ENCODE measurements at regions not wholly inside any gene's neighbourhood (a gene's known extent, or its start where the extent isn't known, plus 50 kb on each side); places are given as distances from the start of the nearest gene placed in this dataset.
"Not testable (repeated sequence)": the region's sequence is repeated elsewhere in the genome, so short reads cannot be mapped to it uniquely, and the experiment has no call there.

- not testable (repeated sequence) for DNase-seq (ENCODE audit: low spot score)
Measured at GRCh38 chr12:8282181-8282580, 54.8 kb upstream of the FAM90A1 start.

GRCh38 chr12:8285681-8286080, 58.3 kb upstream of the FAM90A1 start:
- DNase-seq (ENCODE audit: low spot score): not testable (repeated sequence)

GRCh38 chr12:8291764-8292163, 64.3 kb upstream of the FAM90A1 start:
- DNase-seq (ENCODE audit: low spot score): not testable (repeated sequence)

- not testable (repeated sequence) for DNase-seq (ENCODE audit: low spot score)
Measured at GRCh38 chr12:8294662-8295061, 67.2 kb upstream of the FAM90A1 start.

DNA sequence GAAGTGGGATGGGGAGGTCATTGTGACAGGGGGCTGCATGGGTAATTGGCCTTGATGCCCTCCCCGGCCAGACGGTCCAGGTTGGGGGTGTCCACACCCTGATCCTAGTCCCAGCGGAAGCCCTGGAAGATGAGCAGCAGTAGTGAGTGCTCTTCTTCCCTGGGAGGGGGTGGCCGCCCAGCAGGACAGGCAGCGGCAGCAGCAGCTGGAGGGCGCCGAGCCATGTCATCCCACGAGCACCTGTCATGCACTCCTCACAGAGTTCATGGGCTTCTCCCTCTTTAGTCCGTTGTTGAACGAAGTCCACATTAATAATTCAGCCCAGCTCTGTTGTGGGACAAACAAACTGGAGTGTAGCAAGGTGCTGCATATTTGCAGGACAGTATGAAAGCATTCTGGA, 81.2 kb upstream of the FAM90A1 start:
- DNase-seq (ENCODE audit: low spot score): not testable (repeated sequence)

DNA sequence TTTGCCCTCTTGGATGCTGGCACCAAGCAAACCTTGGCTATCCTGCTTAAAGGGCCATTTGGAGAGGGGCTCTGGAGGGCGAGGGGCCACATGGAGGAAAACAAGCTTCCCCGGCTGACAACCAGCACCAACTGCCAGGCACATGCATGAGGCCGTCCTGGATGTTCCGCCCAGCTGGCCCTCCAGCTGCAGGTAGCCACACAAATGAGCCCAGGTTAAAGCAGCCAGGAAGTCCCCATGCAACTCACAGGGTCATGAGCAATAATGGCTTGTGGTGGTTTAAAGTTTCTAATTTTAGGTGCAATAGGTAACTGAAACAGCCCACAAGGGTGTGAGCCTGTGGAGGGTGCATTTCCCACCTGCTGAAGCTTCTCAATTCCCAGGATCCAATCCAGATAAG, 88.6 kb upstream of the FAM90A1 start:
- DNase-seq (ENCODE audit: low spot score): not testable (repeated sequence)

DNA sequence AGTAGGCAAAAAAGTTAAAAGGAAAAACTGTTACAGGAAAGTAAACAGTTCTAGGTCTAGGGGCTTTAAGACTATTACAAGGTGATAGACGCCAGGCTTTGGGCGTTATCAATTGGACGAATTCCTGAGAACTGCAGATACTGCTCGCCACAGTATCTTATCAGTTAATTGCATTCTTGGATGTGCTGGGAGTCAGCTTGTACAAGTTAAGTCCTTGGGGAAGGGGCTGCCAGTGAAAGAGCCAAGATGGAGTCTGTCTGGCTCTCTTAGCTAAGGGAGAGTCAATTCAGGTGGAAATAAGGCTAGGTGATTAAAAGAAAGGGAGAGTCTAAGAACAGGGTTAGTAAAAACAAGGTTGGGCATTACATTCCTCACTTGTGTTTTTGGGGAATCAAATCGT, 90.3 kb upstream of the FAM90A1 start:
- DNase-seq (ENCODE audit: low spot score): not testable (repeated sequence)

DNA sequence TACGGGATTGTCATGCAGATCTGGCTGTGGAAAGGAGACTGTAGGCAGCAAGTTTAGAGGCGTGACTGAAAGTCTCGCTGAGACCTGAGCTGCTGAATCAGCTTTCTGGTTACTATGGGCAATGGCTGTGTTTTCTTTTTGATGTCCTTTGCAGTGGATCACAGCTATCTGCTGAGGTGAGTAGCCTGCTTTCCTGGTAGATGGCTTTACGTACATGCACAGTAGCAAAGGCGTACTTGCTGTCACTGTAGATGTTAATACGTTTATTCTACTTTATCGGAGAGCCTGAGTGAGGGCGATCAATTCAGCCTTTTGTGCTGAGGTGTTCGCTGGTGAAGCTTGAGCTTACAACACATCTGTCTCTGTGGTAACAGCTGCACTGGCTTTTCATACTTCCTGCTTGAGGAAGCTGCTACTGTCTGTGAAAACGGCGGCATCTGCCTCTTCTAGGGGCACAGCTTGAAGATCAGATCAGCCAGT, 92.9 kb upstream of the FAM90A1 start:
- DNase-seq (ENCODE audit: low spot score): peak; percentile 7

- not testable (repeated sequence) for DNase-seq (ENCODE audit: low spot score)
Measured at GRCh38 chr12:8320791-8321370, 93.5 kb upstream of the FAM90A1 start.

- DNase-seq (ENCODE audit: low spot score): not testable (repeated sequence)
Measured at GRCh38 chr12:8325145-8325839, 97.9 kb upstream of the FAM90A1 start.

- not testable (repeated sequence) for DNase-seq (ENCODE audit: low spot score)
Measured at GRCh38 chr12:8328835-8329234, 101.4 kb upstream of the FAM90A1 start.

DNA sequence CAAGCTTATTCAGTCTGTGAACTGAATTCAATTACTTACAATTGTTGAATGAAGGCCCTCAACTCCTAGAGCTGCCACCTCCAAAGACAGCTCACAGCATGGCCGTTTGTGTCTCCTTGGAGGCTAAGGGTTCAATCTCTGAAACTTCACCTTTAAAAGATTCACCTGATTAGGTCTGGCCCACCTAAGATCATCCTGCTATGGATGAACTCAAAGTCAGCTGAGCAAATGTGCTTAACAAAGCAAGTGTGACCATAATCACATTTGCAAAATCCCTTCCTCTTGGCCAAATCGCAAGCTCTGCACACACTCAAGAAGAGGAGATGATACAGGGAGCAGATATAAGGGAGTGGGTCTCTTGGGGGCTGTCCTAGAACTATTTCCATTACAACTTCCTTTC, 105.0 kb upstream of the FAM90A1 start:
- DNase-seq (ENCODE audit: low spot score): not testable (repeated sequence)

DNA sequence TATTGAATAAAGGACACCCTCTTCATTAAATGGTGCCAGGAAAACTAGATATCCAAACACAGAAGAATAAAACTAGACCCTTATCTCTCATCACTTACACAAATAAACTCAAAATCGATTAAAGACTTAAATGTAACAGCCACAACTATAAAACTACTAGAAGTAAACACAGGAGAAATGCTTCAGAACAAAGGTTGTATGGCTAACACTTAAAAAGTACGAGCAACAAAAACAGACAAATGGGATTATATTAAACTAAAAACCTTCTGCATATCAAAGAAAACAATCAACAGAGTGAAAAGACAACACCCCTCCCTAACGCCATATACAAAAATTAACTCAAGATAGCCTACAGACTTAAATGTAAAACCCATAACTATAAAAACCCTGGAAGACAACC, 104.7 kb upstream of the CLEC6A start:
- not testable (repeated sequence) for DNase-seq (ENCODE audit: low spot score)

DNA sequence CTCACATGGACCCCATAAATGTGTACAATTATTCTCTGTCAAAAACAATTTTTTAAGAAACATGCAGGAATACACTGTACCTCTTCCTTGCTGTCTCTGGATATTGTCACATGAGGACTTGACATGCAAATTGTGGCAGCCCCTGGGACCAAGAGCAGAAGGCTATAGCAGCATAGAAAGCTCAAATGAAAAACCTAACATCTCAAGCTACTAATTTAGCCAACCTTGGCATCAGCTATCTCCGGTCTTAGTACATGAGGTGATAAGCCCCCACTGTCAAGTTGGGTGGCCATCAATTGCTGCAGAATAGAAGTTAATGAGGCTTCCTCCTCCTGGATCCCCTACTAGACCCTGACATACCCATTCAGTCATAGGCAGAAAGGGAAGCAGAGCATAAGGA, 101.0 kb upstream of the CLEC6A start:
- DNase-seq (ENCODE audit: low spot score): not testable (repeated sequence)

- not testable (repeated sequence) for DNase-seq (ENCODE audit: low spot score)
Measured at GRCh38 chr12:8355531-8355930, 100.2 kb upstream of the CLEC6A start.

- DNase-seq (ENCODE audit: low spot score): peak; percentile 16
Measured at GRCh38 chr12:8373744-8374143, 82.0 kb upstream of the CLEC6A start.

- not testable (repeated sequence) for DNase-seq (ENCODE audit: low spot score)
Measured at GRCh38 chr12:8375122-8375521, 80.6 kb upstream of the CLEC6A start.

DNA sequence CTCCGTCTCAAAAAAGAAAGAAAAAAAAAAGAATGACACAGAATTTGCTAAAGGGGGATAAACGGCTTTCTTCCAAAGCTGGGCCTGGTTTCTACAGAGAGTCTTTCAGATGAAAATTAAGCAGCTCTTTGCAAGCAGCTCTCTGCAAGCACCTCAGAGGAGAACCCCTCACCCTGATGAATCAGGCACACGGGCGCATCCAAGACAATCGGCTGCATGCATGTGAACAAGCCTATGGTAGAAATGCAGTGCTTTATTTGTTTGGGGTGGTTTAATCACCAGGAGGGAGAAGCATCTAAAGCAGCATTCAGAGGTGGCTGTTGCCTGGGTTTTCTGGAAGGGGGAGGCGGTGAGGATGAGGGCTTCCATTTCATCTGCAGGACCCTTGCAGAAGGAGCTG, 78.0 kb upstream of the CLEC6A start:
- DNase-seq (ENCODE audit: low spot score): not testable (repeated sequence)

- DNase-seq (ENCODE audit: low spot score): not testable (repeated sequence)
Measured at GRCh38 chr12:8382556-8382955, 73.2 kb upstream of the CLEC6A start.

- DNase-seq (ENCODE audit: low spot score): not testable (repeated sequence)
Measured at GRCh38 chr12:8384686-8385085, 71.1 kb upstream of the CLEC6A start.

- DNase-seq (ENCODE audit: low spot score): not testable (repeated sequence)
Measured at GRCh38 chr12:8385431-8385830, 70.3 kb upstream of the CLEC6A start.

DNA sequence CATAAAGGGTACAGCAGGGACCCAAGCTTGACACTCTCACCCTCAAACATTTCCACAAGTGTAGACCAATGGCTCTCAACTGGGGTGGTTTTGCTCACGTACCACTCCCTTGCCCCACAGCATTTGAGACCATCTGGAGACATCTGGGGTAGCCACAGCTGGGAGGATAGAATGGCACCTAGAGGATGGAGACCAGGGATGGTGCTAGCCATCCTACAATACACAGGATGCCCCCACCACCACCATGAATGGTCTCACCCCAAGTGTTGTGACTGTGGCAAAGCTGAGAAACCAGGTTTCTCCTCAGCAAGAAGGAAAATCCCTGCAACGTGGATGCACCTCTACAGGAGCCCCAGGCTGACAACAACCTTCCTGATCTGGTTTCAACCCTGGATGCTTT, 69.1 kb upstream of the CLEC6A start:
- DNase-seq (ENCODE audit: low spot score): not testable (repeated sequence)

DNA sequence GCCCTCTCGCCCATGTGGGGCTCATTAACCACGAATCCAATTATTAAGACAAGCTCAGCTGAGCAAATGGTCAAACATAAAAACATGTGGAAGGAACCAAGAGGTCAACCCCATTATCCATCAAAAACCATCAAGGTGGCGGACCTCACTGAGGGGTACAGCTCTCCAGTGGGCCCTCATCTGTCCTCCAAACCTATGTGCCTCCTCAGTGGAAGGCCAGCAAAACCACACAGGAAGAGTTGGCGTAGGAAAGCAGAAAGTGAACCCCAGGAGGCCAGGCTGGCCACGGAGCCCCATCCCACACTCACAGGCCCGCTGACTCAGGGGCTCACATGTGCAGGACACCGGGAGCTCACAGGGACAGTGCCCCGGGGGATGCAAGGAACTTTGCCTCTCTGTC, 66.5 kb upstream of the CLEC6A start:
- not testable (repeated sequence) for DNase-seq (ENCODE audit: low spot score)
